B cell (primary cell): ENCODE measurements at regions not wholly inside any gene's neighbourhood (a gene's known extent, or its start where the extent isn't known, plus 50 kb on each side); places are given as distances from the start of the nearest gene placed in this dataset.

Source experiments
- ATAC-seq: fragments of 200-7000 bp; cut with Tn5 transposase; one replicate; pipeline ENCODE4 v1.10.0; 2021; ENCODE audit warnings: low read depth, mild to moderate bottlenecking, moderate number of reproducible peaks, moderate library complexity
- CTCF ChIA-PET: fragments of 350-600 bp; sonication (Branson Sonifier 250); formaldehyde crosslinking; loops from one replicate; lab custom pipeline; 2021; ENCODE audit warnings: antibody characterized with exemption, inconsistent platforms; lab: Charles Lee
- POLR2A ChIA-PET: fragments of 350-600 bp; sonication (Branson Sonifier 250); formaldehyde crosslinking; loops from one replicate; lab custom pipeline; 2021; ENCODE audit warnings: antibody characterized with exemption; lab: Charles Lee
- DNase-seq: peaks from one replicate; pipeline ENCODE4 v3.0.0; 2013
- H2AFZ ChIP-seq: 2 replicates; pipeline ENCODE4 v1.6.1; 2012; ENCODE audit warnings: mild to moderate bottlenecking, low read depth, low read length; ENCODE audit not compliant: insufficient read depth, poor library complexity, severe bottlenecking
- H3K27ac ChIP-seq, 2 donors: 1 replicate in 1 of 2; 2 replicates in 1 of 2; pipeline ENCODE4 v1.5.1; 2012 to 2013; ENCODE audit warnings: low read length in 2 of 2, mild to moderate bottlenecking in 2 of 2, moderate library complexity in 1 of 2
- H3K27me3 ChIP-seq, 4 experiments: fragments of 200-600 bp in 1 of 4; sonication (generic) in 1 of 4; replicated peaks in 1 of 4; 1 replicate in 2 of 4; 2 replicates in 2 of 4; pipeline versions ENCODE4 v1.6.1 to v1.7.0; 2013 to 2016; ENCODE audit warnings: low read length in 3 of 4, mild to moderate bottlenecking in 2 of 4, mixed read lengths in 1 of 4, moderate library complexity in 1 of 4; ENCODE audit not compliant: insufficient read depth in 4 of 4, control insufficient read depth in 3 of 4; ENCODE audit errors: control extremely low read depth in 1 of 4
- H3K36me3 ChIP-seq, 2 experiments: replicated peaks in 1 of 2; 1 replicate in 1 of 2; 2 replicates in 1 of 2; pipeline versions ENCODE4 v1.6.1 to v1.7.1; 2013; ENCODE audit warnings: low read length in 1 of 2; ENCODE audit not compliant: insufficient read depth in 2 of 2, control insufficient read depth in 1 of 2; ENCODE audit errors: control extremely low read depth in 1 of 2, extremely low read depth in 1 of 2
- H3K4me1 ChIP-seq, 2 donors: fragments of 200-600 bp in 1 of 2; sonication (generic) in 1 of 2; 1 replicate in 1 of 2; 2 replicates in 1 of 2; pipeline versions ENCODE4 v1.5.1 to v1.6.1; 2013 to 2017; ENCODE audit warnings: low read length in 2 of 2; ENCODE audit not compliant: control insufficient read depth in 2 of 2, insufficient read depth in 2 of 2
- H3K4me2 ChIP-seq: replicated peaks from 2 replicates; pipeline ENCODE3; 2012; ENCODE audit warnings: mild to moderate bottlenecking, low read depth, low read length; ENCODE audit not compliant: poor library complexity, severe bottlenecking
- H3K4me3 ChIP-seq, 5 experiments: fragments of 200-600 bp in 1 of 5; sonication (generic) in 1 of 5; 1 replicate in 3 of 5; 2 replicates in 2 of 5; pipeline versions ENCODE4 v1.5.1 to v1.7.0; 2011 to 2016; ENCODE audit warnings: low read length in 4 of 5, mild to moderate bottlenecking in 4 of 5, low read depth in 2 of 5, control low read depth in 1 of 5, moderate library complexity in 1 of 5; ENCODE audit not compliant: insufficient read depth in 1 of 5; ENCODE audit errors: control extremely low read depth in 1 of 5, extremely low read depth in 1 of 5
- H3K79me2 ChIP-seq: fragments of 200-600 bp; sonication (generic); one replicate; pipeline ENCODE4 v1.6.0; 2016; ENCODE audit warnings: low read length; ENCODE audit not compliant: control insufficient read depth, insufficient read depth
- H3K9ac ChIP-seq: fragments of 200-600 bp; sonication (generic); 2 replicates; pipeline ENCODE4 v1.6.1; 2017; ENCODE audit warnings: mild to moderate bottlenecking, low read length, moderate library complexity
- H3K9me3 ChIP-seq, 3 donors: one replicate each; pipeline versions ENCODE4 v1.6.1 to v1.7.1; 2013; ENCODE audit warnings: low read length in 2 of 3; ENCODE audit not compliant: control insufficient read depth in 2 of 3, insufficient read depth in 1 of 3; ENCODE audit errors: control extremely low read depth in 1 of 3
- H4K20me1 ChIP-seq: 2 replicates; pipeline ENCODE4 v1.6.0; 2012; ENCODE audit warnings: mild to moderate bottlenecking, low read length; ENCODE audit not compliant: insufficient read depth, control insufficient read depth, poor library complexity, severe bottlenecking
- H3K27ac Mint-ChIP-seq: one replicate; pipeline ENCODE4 v1.8.0; 2021; ENCODE audit warnings: mixed read lengths
- H3K27me3 Mint-ChIP-seq: one replicate; pipeline ENCODE4 v1.8.0; 2021; ENCODE audit warnings: mixed read lengths
- H3K4me1 Mint-ChIP-seq: one replicate; pipeline ENCODE4 v1.8.0; 2021; ENCODE audit warnings: mixed read lengths
- H3K4me3 Mint-ChIP-seq: one replicate; pipeline ENCODE4 v1.8.0; 2021; ENCODE audit warnings: mixed read lengths
- H3K9me3 Mint-ChIP-seq: one replicate; pipeline ENCODE4 v1.8.0; 2022; ENCODE audit warnings: mixed read lengths; ENCODE audit not compliant: insufficient read depth
- EZH2 ChIP-seq: IDR thresholded peaks from 2 replicates; pipeline ENCODE4 v1.6.1; 2012; ENCODE audit warnings: borderline replicate concordance, low read depth, mild to moderate bottlenecking, moderate library complexity, low read length; ENCODE audit not compliant: insufficient read depth, poor library complexity, severe bottlenecking
- WGBS: methylation state at CpG from one replicate; pipeline ENCODE4 v1.1.5; 2013; ENCODE audit warnings: missing lambda C conversion rate; ENCODE audit not compliant: insufficient coverage; 5-methylcytosine and 5-hydroxymethylcytosine counted together
- intact Hi-C: fragments of 100-400 bp; cut with micrococcal nuclease; formaldehyde crosslinking; loops from one replicate; pipeline ENCODE4 v1.10.0; 2022
- TF ChIP-seq, protein P1 (sequence below): fragments of 200-600 bp; IDR thresholded peaks from one replicate; pipeline ENCODE4 v1.8.0; 2022; ENCODE audit warnings: antibody characterized with exemption, mild to moderate bottlenecking

DNA sequence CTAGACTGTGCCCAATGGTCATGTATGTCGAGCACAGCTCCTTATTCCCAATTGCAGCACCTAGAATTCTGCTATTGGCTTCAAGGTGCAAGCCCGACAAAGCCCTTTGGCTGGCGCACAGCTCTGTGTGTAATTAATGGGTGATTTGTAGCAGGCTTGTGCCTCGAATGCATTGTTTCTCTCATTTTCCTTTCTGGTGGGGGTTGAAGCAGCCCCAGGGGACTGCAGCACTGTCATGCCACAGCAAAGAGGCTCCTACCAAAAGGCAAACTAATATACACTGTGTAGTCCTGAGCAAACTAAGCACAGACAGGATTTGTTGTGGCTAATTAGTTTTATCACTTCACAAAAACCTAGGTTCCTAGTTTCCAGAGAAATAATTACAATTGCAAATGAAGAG lies 898.7 kb downstream of the UQCRFS1 start:
- intact Hi-C loops: no loop called here
- ChIA-PET POLR2A (no interaction called here), CTCF (no interaction called here)
- Histone ChIP-seq H3K9ac (no peak overlapping the region), H4K20me1 (no peaks in the 10 kb centered on the region), H3K4me3 (no peak overlapping the region), H3K79me2 (no peaks in the 10 kb centered on the region), H3K36me3 (no peaks in the 10 kb centered on the region), H3K27me3 (no peaks in the 10 kb centered on the region), H3K27ac (no peak overlapping the region), H3K9me3 (peaks cover 0 to 18% (median 0%) of the 10 kb centered on the region in 3 donors), H3K4me1 (no peaks in the 10 kb centered on the region), H2AFZ (no peak overlapping the region), H3K4me2 (no peak overlapping the region)
- 33% methylated on average over 2 of the region's 4 CpGs for WGBS
- DNase-seq (no peak), ATAC-seq (no peak)
- H3K4me1 Mint-ChIP-seq: no peaks in the 10 kb centered on the region
- H3K27me3 Mint-ChIP-seq: no peaks in the 10 kb centered on the region
- H3K27ac Mint-ChIP-seq: no peak overlapping the region
- H3K4me3 Mint-ChIP-seq: no peak overlapping the region
- TF ChIP-seq, protein P1, sequence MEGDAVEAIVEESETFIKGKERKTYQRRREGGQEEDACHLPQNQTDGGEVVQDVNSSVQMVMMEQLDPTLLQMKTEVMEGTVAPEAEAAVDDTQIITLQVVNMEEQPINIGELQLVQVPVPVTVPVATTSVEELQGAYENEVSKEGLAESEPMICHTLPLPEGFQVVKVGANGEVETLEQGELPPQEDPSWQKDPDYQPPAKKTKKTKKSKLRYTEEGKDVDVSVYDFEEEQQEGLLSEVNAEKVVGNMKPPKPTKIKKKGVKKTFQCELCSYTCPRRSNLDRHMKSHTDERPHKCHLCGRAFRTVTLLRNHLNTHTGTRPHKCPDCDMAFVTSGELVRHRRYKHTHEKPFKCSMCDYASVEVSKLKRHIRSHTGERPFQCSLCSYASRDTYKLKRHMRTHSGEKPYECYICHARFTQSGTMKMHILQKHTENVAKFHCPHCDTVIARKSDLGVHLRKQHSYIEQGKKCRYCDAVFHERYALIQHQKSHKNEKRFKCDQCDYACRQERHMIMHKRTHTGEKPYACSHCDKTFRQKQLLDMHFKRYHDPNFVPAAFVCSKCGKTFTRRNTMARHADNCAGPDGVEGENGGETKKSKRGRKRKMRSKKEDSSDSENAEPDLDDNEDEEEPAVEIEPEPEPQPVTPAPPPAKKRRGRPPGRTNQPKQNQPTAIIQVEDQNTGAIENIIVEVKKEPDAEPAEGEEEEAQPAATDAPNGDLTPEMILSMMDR: no peak
- TF ChIP-seq EZH2: no peak
- H3K9me3 Mint-ChIP-seq: no peaks in the 10 kb centered on the region

DNA sequence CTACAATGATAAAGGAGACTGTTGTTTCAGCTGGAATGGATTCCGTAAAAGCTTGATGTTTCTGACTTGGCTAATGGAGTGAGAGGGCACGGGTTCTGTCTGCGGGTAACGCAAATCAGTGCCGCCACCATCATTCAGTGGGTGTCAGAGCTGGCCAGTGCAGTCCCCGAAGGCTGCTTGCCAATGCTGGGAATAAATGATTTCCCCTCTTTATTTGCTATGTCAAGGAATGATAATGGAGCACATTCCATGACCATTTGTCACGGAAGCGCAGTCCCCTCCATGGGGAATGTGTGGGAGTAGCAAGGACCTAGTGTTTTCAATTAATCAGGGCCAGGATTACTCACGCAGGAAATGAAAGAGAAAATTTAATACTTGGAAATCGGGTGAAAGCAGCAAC lies 899.3 kb downstream of the UQCRFS1 start:
- 88% methylated on average over 5 of the region's 10 CpGs for WGBS
- POLR2A ChIA-PET: no interaction called here
- no peak overlapping the region for H3K27ac Mint-ChIP-seq
- DNase-seq (no peak), ATAC-seq (no peak)
- no peaks in the 10 kb centered on the region for H3K27me3 Mint-ChIP-seq
- H3K9me3 Mint-ChIP-seq: no peaks in the 10 kb centered on the region
- no peak for TF ChIP-seq EZH2
- TF ChIP-seq, protein P1: no peak
- H3K9ac ChIP-seq: no peak overlapping the region
- intact Hi-C loops: no loop called here
- no peaks in the 10 kb centered on the region for H3K36me3 ChIP-seq
- H3K27ac ChIP-seq: no peak overlapping the region
- no peak overlapping the region for H3K4me3 Mint-ChIP-seq
- peaks cover 0 to 20% (median 0%) of the 10 kb centered on the region in 3 donors for H3K9me3 ChIP-seq
- no peaks in the 10 kb centered on the region for H3K27me3 ChIP-seq
- H2AFZ ChIP-seq: no peak overlapping the region
- H3K4me1 Mint-ChIP-seq: no peaks in the 10 kb centered on the region
- CTCF ChIA-PET: no interaction called here
- no peak overlapping the region for H3K4me3 ChIP-seq
- H4K20me1 ChIP-seq: no peaks in the 10 kb centered on the region
- no peaks in the 10 kb centered on the region for H3K4me1 ChIP-seq
- no peaks in the 10 kb centered on the region for H3K79me2 ChIP-seq
- no peak overlapping the region for H3K4me2 ChIP-seq
